ENCODE measurements at regions not wholly inside any gene's neighbourhood (a gene's known extent, or its start where the extent isn't known, plus 50 kb on each side); places are given as distances from the start of the nearest gene placed in this dataset.

DNA sequence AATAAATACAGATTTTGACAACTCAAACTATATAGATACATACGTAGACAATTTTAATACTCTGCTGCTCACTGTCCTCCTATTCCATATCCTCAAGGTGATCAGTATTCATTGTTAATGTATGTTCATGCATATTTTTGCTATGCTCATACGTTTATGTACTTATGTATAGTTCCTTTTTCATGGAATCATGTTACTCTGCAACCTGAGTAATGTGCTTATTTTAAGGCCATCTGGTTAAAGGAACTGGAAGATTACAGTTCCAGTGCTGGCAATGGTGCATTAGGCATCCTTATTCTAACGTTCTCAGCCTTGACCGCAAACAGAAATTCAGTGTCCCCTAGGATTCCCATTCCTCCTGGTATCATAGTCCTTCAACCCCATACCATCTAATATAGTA lies 385.0 kb upstream of the TNP1 start:
- TF ChIP-seq, protein P1, sequence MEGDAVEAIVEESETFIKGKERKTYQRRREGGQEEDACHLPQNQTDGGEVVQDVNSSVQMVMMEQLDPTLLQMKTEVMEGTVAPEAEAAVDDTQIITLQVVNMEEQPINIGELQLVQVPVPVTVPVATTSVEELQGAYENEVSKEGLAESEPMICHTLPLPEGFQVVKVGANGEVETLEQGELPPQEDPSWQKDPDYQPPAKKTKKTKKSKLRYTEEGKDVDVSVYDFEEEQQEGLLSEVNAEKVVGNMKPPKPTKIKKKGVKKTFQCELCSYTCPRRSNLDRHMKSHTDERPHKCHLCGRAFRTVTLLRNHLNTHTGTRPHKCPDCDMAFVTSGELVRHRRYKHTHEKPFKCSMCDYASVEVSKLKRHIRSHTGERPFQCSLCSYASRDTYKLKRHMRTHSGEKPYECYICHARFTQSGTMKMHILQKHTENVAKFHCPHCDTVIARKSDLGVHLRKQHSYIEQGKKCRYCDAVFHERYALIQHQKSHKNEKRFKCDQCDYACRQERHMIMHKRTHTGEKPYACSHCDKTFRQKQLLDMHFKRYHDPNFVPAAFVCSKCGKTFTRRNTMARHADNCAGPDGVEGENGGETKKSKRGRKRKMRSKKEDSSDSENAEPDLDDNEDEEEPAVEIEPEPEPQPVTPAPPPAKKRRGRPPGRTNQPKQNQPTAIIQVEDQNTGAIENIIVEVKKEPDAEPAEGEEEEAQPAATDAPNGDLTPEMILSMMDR (IDR thresholded peaks at IDR 0.05; ENCODE audit: low read depth, low read length): no peak
- no peak overlapping the region for H3K4me3 ChIP-seq (ENCODE audit: low read depth, low read length)

DNA sequence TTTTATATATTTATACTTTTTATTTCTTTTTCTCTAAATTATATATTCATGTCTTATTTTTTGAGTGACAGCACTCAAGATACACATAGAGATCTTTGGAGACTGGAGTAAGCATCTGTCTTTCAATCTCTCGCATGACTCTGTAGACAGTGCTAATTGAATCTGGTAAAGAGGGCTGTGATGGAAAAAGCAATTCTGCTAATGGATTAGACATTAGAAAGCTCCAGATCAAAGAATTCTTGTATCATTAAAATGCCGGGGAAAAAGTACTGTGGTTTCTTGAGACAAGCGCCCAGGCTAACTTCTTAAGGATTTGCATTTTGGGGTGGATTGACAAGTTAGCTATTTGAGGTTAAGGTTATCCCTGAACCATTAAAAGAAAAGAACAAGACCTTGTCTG lies 383.1 kb upstream of the TNP1 start:
- TF ChIP-seq, protein P1 (IDR thresholded peaks at IDR 0.05; ENCODE audit: low read depth, low read length): no peak
- H3K4me3 ChIP-seq (ENCODE audit: low read depth, low read length): no peak overlapping the region

DNA sequence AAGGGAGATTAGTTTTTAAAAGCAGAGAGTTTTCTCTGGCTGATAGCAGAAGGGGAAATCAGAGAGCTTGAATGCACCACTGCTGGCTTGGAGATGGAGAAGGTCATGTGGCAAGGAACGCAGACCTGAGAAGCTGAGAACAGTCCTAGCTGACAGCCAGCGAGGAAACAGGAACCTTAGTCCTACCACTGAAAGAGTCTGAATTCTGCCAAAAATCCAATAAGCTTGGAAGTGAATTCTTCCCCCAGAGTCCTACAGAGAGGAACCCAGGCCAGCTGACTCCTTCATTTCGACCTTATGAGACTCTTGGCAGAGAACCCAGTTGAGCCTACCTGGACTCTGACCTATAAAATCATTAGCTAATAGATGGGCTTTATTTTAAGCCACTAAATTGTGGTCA lies 371.9 kb upstream of the TNP1 start:
- TF ChIP-seq, protein P1 (IDR thresholded peaks at IDR 0.05; ENCODE audit: low read depth, low read length): no peak
- no peak overlapping the region for H3K4me3 ChIP-seq (ENCODE audit: low read depth, low read length)

DNA sequence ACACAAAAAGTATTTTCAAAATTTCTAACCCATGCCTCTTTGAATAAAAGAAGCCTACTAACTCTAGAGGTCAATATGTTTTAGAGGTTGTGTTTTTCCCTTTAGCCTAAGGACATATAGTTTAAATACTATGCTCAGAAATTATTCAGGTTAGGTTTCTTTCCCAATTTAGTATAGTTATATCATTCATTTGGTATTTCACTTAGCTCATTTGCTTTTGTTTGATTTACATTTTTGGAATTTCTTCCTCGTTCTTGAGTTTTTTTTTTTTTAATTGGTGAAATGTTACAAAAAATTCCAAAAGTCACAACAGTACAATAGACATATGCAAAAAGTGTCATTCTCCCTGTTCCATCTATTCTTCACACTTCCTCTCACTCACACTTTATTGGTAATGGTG lies 371.3 kb upstream of the TNP1 start:
- H3K4me3 ChIP-seq (ENCODE audit: low read depth, low read length): no peak overlapping the region
- TF ChIP-seq, protein P1 (IDR thresholded peaks at IDR 0.05; ENCODE audit: low read depth, low read length): no peak

DNA sequence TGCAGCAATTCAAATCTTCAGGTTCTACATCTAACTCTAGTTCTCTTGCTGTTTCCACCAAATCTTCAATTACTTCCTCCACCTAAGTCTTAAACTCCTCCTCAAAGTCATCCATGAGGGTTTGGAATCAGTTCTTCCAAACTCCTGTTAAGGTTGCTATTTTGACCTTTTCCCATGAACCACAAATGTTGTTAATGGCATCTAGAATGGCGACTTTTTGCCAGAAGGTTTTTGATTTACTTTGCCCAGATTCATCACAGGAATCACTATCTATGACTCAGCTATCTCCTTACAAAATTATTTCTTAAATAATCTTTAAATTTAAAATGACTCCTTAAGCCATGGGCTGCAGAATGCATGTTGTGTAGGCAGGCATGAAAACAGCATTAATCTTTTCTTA lies 368.9 kb upstream of the TNP1 start:
- TF ChIP-seq, protein P1 (IDR thresholded peaks at IDR 0.05; ENCODE audit: low read depth, low read length): no peak
- H3K4me3 ChIP-seq (ENCODE audit: low read depth, low read length): no peak overlapping the region

DNA sequence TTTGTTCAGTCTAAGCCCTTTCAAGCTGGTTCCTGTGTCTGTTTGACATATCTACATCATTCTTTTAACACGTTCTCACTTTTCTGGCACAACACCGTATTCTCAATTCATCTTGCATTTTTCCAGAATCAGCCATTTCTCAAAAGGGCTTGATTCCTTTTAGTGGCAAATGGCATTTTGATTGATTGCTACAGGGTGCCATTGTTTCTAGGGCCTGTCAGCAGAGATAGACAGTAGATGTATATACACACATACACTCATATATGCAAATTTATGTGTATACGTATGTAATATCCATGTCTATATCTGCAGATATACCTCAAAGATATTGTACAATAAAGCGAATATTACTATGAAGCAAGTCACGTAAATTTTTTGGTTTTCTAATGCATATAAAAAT lies 367.9 kb upstream of the TNP1 start:
- TF ChIP-seq, protein P1 (IDR thresholded peaks at IDR 0.05; ENCODE audit: low read depth, low read length): no peak
- no peak overlapping the region for H3K4me3 ChIP-seq (ENCODE audit: low read depth, low read length)

DNA sequence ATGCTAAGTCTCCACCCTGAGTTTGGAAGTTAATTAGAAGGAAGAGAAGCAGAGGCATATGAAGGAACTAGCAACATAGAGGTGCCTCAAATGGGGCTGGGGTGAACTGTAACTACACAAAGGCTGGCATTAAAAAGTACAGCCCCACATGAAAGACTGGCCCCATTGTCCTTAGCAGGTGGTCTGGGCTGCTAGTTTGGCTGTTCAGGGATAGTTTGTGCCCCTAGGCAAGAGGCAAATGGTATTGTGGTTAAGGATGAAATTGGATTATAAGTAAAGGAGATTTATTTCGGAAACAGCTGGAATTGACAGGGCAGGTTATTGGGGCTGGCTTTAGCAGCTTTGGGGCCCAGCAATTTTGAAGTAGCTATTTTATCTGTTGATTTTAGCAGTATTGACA lies 365.7 kb upstream of the TNP1 start:
- TF ChIP-seq, protein P1 (IDR thresholded peaks at IDR 0.05; ENCODE audit: low read depth, low read length): no peak
- no peak overlapping the region for H3K4me3 ChIP-seq (ENCODE audit: low read depth, low read length)

Measured in WI38 (cell line).